COLO829 (cell line): ENCODE measurements at regions not wholly inside any gene's neighbourhood (a gene's known extent, or its start where the extent isn't known, plus 50 kb on each side); places are given as distances from the start of the nearest gene placed in this dataset.

ENCODE experiments used
- DNase-seq: peaks from one replicate; pipeline ENCODE4 v3.0.0; 2012; ENCODE audit warnings: low spot score

DNA sequence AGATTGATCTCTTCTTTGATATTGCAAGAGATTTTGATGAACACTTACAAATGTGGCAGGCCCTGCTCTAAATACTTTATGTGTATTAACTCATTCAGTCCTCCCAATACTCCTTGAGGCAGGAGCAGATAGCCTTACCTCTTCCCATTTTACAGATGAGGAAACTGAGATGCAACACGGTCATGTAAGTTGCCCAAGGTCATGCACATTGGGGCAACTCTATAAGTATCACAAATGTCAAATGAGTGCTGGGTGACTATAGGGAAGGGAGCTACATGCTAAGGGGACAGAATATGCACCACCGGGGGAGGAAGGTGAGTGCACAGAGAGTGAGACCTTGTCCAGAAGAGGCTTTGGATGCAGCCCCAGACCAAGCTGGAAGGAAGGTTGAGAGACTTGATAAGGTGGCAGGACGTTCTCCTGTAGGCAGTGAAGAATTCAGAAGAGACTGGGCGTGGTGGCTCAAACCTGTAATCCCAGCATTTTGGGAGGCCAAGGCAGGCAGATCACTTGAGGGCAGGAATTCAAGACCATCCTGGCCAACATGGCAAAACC, 132.3 kb upstream of the PWP1 start:
- no peak for DNase-seq

DNA sequence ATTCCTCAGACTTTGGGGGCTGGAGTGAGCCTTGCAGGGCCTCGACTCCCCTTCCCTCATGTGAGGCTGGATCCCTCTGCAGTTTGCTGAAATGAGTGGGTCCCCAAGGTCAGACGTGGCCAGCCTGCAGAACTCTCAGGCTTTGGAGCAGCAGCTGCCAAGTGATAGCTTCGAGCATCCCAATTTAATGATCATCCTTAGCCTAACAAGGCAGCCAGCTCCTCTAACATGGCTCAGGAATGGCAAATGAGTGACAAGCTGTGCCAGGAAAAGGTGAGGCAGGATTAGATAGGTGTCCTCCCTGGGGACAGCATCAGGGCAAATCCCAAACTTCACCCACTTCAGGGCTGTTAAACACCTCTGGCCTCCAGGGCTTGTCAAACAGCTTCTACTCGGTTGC, 130.7 kb upstream of the PWP1 start:
- DNase-seq, result no peak

DNA sequence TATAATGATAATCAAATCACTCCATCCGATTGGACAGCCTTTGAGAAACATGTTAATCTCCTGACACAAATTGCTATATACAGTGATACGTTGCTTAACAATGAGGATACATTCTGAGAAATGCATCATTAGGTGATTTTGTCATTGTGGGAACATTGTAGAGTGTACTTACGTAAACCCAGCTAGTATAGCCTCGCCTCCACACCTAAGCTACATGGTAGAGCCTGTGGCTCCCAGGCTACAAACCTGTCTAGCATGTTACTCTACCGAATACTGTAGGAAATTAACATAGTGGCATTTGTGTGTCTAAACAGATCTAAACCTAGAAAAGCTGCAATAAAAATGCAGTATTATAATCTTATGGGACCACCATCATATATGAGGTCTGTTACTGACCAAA, 128.6 kb upstream of the PWP1 start:
- DNase-seq, result no peak

DNA sequence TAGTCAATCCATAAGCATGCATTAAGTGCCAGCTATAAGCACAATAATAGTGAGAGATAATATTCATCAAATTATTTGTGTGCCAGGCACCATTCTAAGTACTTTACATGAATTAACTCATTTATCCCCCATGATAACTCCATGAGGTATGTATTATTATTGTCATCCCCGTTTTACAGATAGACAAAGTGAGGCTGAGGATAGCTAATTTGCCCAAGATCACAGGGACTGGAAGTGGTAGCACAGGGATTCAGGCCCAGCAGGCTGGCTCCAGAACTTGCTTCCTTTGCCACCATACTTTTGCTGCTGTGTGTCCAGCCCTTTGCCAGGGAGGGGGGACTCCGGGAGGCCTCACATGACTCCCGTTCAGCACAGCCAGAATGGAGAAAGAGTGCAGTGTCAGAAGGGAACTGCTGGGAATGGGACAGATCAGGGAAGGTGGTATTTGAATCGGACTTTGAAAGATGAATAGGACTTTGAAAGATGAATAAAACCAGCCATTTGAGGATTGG, 128.0 kb upstream of the PWP1 start:
- no peak for DNase-seq

DNA sequence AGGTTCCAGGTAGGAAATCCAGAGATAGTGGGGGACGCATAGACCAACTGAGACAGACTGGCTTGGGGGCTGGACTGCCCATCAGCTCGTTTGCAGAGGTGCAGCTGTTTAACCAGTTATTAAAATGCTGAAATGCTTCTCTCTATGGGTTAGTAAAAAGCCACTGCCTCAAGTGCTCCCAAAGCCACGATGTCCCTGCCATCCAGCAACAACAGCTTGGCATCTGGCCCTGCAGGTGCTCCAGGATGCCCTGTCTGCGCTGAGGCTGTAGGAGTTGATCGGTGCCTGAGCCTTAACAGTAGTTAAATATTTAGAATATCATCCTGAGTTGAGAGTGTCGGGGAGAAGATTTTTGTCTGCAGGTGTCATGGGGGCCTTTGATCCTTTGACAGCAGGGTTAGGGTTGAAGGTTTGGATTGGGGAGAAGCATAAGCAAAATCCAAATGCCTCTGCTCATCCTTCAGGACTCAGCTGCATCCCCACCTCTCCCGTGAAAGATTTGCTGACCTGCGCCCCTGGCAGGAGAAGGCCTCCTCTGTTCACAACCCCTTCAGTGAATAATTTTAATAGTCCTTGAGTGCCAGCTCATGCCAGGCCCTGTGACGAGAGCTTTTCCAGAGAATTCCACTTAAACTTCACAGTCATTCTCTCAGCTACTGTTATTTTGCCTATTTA, 127.3 kb upstream of the PWP1 start:
- DNase-seq, result no peak

DNA sequence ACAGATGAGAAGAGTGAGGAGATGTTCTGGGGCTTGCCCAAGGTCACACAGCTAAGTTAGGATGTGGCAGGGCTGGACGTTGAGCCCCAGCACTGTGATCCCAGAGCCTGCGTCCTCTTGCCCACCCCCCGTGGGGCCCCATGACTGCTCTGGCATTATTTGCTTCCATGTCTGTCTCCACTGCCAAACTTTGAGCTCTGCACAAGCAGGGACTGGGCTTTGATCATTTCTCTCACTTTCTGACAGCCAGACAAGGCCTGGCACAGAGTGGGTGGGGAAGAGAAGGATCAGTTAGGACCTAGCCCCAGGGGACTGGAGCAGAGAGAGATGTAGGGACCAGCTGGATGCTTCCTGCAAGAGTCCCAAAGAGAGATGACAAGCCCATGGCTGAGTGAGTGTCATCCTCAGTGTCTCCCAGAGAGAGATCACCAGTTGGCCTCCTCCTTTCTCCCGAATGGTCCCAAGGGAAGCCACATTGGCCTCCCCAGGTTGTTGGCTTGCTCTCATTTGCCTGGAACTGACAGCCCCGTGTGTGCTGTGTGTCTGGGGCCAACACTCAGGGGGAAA, 126.7 kb upstream of the PWP1 start:
- no peak for DNase-seq

DNA sequence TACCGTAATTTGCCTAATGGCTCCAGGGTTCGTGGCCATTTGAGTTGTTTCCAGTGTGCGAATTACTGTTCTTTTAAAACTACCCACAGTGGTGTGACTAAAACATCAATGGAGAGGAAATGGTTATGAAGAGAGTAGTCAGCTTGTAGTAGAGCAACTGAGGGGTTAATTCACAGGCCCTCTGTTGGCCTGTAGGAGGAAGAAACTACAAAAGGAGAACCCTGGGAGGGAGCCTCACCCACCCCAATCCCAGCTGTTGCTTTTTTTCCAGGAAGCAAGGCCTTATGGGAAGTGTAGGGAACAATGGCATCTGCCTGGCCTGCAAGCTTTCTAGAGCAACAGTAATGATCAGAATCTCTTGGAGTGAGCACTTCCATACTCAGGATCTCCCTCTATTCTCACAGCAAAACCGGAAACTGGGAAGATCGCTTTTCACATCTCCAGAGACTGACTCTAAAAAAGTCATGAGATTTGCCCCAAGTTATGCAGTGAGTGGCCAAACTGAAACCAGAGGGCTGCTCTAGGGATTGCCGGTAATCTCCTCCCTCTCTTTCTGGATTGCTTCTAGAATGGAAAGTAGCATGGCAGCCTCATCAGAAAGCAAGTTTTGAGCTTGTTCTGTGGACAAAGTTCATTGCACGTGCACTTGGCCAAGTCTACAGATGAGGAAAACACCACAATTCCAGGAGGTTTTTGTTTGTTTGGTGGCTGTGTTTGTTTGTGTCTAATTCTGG, 125.3 kb upstream of the PWP1 start:
- no peak for DNase-seq

DNA sequence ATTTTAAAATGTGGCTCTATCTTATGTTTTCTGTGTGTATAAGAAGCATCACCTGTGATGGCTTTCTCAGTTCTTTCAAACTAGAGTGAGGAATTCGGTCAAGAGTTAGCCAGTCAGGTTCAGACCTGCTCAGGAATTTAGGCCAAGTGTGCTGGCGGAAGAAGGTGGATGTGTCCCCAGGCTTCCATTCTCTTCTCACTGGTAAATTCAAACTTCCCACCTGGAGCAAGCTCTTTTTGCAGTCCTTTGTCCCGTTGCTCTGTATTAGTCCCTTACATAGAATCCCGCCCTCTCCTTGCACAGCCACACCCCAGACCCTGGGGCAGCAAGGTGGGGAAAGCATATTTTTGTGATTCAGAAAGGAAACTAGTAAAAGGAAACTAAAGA, 124.7 kb upstream of the PWP1 start:
- DNase-seq, result no peak

DNA sequence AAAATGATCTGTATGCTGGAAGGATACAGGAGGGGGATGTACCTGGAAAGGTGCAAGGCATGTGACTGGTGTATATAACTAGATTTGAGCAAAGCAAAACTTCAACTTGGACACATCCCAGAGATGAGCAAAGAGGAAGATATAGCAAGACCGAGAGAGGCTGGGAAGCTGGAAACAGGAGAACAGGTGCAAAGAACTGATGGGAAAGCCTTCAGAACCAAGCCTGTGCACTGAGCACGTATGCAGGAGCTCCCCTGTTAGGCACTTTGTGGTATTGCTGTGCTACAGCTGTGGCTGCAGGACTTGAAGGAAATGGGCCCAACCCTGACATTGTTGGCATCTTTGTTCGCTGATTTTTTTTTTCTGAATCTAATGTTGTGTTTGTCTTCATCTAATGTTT, 120.7 kb upstream of the PWP1 start:
- no peak for DNase-seq

DNA sequence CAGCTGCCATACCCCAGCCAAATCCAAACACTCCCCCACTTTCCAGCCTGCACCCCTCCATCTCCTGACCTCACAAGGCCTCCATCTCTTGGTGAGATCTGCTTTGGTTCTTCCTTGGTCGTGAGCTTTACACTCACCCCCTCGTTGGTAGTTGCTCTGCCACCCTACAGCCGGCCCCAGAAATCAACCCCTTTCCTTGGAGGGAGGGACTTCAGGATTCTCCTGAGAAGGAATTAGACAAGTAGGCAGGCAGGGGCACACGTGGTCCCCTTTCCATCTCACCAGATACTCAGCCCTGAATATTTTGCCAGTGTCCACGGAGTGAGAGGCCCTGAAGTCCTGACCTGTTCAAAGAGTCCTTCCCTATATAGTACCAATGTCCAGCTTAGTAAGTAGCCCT, 120.0 kb upstream of the PWP1 start:
- DNase-seq, result no peak

DNA sequence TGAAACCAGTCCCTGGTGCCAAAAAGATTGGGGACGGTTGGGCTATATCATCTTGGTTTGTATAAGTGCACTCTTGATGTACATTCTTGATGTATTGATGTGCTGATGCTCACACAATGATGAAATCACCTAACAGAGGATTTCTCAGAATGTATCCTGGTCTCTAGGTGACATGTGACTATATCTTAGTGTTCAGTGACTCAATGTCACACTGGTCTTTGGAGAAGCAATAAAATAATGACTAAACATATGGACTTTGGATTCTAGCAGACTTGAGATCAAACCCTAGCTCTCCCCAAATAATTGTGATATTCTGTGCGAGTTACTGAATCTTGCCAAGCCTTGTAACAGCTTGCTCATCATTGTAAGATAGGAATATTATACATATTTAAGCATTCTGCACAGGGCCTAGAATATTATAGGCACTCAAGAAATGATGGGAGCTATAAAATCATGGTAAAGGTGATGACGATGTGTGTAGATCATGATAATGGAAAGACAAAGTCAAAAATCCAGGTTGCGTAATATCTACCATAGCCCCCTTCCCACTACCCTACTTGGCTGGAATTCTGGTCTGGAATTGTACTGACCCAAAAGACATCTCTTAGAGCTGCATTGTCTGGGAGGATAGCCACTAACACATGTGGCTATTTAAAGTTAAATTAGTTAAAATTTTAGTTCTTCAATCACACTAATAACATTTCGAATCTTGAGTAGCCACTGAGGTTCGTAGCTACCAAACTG, 117.6 kb upstream of the PWP1 start:
- DNase-seq, result no peak

DNA sequence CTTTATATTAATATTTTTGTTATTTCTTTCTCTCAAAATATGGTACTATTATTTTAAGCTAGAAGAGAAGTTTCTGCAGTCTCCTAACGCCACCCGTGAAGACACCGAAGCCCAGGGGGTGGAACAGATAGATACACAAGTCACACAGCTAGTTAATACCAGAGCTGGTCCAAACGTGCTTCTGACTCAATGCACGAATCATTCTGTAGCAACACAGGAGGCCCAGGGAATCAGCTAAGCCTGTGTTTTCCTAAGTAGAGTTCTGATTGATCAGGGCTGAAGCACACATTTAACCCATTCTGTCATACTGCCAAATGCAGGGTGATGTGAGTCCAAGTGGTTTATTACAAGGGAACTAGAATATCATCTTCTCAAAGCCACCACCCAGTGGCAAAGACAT, 116.9 kb upstream of the PWP1 start:
- DNase-seq, result no peak

DNA sequence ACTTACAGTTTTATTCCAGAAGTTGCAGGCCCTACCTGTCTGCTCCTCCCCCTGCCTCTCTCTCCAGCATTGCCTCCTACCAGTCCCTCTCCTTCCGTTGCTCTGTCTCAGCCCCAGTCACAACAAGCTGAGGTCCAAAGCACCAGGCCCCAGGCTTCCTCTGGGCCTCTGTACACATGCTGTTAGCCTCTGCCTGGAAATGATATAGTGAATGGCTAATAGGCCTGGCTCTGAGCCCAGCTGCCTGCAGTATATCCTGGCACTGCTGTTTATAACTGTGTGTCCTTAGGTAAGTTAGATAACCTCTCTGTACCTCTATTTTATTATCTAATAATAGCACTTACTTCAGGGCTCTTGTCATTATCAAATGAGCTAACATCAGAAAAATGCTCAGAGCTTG, 114.9 kb upstream of the PWP1 start:
- DNase-seq, result no peak

DNA sequence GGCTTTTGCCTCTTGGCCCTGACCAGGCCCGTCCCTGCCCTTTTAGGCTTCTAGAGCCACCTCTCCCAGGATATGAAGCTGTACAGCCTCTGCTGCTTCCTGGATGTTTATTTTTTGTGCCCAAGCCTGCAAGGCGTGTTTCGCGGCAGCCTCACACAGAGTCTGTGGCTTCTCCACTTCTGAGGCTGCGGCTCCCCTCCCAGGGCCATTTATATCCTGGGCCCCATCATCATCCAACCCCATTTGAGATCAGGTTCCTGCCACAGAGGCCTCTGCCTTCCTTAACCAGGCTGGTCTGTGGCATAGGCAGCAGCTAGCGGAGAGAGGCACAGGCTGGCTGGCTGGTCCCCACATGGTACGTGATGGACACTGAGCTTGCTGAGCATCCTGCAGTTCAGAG, 114.1 kb upstream of the PWP1 start:
- no peak for DNase-seq

DNA sequence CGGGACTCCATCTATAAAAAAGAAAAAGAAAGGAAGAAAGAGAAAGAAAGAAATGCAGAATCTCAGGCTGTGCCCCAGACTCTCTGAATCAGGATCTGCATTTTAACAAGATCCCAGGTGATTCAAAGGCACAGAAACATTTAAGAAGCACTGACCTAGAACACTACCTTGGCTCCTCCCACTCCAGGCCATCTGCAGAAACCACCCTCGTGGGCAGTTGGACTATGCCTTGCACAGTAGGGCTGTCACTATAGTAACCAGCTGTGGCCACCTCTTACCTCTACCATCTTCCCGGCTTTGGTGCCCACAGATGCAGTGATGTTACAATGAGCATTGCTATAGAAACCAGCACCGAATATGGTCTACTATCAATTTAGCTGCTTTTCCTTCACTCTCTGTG, 110.9 kb upstream of the PWP1 start:
- DNase-seq, result no peak

DNA sequence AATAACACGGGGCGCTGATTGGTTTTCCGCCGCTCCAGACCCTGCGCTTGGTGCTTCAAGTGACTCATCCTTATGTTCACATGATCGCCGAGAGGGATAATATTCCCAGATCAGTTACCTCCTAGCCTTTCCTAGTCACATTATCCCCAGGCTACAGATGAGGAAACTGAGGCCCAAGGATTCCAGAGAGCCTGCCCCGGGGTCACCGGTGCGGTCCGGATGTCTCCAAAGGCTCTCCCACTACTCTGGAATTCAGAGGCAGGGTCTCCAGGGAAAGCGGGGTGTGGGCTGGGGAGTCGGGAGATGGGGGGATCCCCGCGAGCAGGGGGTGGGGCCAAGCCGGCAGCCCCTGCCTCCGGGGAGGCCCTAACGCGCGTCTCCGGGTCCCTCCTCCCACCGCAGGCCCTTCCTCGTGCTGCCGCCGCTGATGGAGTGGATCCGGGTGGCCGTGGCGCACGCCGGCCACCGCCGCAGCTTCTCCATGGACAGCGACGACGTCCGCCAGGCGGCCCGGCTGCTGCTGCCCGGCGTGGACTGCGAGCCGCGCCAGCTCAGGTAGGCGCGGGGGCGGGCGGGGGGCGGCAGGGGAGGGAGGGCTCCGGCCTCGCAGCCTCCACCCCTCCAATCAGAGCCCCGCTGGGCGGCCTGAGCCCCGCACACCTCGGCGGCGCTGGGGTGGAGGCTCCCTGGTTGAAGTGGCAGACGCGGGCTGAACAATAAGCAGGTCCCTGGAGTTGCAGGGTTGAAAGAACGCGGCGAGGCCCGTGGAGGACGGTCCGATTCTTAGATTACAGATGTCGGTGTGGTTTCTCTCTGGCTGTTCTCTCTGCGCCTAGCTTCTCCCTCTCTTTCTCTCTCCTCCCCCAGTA, 104.6 kb upstream of the PWP1 start:
- DNase-seq, result no peak

DNA sequence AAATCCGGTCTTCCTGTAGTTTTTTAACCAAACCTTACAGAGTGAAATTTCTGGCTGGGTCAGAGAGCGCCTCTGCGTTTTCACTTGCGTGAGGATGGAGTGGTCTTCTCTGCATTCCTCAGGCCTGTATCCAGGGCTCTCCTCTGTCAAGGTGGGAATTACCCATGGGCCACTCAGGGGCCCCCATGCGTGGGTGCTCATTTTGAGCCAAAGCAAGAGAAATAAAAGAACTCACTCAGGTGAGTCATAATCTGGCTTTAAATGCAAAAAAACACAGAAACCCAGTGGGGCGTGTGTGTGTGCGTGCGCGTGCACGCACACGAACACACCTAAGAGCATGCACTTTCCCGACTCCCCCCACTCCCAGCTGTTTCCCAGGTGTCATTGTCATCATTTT, 104.0 kb upstream of the PWP1 start:
- DNase-seq, result no peak

DNA sequence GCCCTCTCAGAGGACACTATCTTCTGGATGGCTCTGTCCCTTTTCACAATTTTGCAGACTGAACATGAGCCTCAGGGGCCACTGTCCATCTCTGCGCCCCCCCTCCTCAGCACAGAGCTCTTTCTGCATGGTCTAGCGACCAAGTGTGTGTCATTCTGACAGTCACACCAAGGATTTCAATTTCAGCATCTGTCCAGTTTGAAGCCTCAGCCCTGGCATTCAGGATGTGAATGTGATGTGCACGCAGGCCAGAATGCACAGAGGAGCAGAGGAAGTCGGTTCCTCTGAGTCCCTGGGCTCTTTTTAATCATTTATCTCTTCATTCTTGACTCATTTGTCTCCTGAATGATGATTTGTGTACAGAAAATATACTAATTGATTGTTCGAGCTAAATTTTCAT, 102.0 kb upstream of the PWP1 start:
- DNase-seq, result no peak

DNA sequence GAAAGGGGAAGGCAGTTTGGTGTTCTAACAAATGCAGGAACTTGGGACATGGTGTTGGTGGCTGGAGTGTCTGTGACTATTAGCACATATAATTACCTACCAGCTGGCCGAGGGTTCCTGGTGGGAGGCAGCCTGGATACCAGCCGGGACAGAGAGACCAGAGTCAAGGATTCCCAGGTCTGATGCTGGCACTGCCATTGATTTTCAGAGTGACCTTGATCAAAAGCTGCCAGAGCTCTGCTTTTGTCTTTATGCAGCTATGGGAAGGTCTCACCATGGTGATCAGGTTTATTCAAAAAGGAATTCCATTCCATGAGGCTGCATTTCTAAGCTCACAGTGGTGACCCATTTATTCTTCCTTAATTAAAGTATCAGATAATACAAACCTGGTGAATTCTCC, 101.0 kb upstream of the PWP1 start:
- no peak for DNase-seq

DNA sequence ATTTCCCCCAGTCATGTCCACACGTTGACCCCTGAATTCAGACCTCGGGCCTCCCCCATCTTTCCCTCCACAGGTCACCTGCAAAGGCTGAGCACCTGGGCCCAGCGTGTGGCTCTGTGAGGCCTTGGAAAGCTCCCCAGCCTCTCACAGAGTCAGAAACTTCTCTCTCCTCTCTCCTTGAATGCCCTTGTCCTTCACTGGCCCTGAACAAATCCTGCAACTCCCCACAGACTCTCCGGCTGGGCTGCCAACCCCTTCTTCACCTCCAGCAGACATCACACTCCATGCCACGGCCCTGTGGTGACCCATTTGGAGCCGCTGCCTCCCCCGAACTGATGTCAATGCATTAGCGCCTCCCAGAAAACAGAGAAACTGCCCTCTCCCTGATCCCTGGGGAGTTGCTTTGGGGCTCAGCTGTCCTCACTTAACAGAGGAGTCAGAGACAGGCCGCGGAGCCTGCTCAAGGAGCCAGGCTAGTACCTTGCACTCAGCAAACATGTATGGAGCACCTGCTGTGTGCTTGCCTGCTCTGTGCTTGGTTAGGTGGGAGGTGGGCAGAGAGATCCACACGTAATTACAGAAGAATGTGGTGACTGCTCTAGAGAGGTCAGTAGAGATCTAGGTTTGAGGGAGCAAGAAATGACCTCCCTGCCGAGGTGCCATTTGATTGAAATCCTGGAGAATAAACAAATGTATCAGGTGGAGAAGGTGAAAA, 99.2 kb upstream of the PWP1 start:
- no peak for DNase-seq

DNA sequence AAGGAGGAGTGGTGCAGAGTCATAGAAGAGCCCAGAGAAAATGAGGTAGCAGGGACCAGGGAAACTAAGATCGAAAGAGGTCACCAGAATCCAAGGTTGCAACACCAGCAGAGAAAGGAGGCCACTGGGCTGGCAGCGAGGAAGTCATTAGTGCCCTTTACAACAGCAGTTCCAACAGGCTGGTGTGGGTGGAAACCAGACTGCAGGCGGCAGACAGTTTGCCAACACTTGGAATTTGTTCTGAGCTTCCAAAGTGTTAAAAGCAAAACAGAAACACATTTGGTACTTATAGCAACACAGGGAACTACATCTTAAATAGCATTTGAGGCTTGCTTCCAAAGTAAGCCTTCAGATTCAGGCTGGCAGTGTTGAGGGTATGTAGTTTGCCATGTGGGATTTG, 95.2 kb upstream of the PWP1 start:
- no peak for DNase-seq
